ENCODE measurements at regions not wholly inside any gene's neighbourhood (a gene's known extent, or its start where the extent isn't known, plus 50 kb on each side); places are given as distances from the start of the nearest gene placed in this dataset.

DNA sequence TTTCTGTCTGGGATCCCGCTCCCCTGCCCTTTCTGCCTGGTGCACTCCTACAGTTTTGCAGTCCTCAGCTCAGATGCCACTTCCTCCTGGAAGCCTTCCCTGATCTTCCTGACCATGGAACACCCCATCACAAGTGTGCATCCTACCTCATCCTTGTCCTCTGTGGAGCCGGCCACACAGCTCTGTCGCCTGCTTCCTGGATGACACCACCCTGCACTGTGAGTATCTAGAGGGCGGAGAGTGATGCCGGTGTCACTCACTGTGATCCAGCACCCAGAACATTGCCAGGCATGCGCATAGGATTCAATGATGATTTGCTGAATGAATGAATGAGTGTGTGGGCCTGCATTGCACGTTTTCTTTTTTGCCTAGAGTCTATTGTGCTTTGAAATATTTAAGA lies 529.9 kb downstream of the TCERG1L start:
- no peak for DNase-seq

DNA sequence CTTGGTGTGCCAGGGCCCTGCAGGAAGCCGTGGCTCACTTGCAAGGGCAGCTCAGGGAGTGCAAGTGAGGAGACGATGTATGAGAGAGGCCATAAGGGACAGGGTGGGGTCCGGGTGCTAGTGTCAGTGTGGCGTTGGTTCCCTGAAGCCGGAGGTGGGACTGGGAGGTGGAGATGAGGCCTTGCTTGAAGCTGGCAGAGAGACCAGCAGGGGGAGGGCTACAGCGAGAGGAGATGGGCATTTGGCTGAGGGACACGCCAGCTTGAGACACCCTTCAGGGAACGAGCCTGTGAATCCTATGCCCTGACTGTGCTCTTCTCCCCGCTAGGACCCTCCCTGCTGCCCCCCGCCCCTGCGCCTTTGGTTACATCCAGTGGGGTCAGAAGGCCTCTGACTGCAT lies 529.1 kb downstream of the TCERG1L start:
- DNase-seq: no peak

- no peak for DNase-seq
These were observed 527.2 kb downstream of the TCERG1L start for GRCh38 chr10:130784326-130784725.

GRCh38 chr10:130786365-130786966 lies 525.1 kb downstream of the TCERG1L start:
- no peak for DNase-seq

GRCh38 chr10:130787243-130787642 lies 524.3 kb downstream of the TCERG1L start:
- DNase-seq: no peak

GRCh38 chr10:130787821-130788220 lies 523.7 kb downstream of the TCERG1L start:
- no peak for DNase-seq

GRCh38 chr10:130790339-130790738 lies 521.2 kb downstream of the TCERG1L start:
- no peak for DNase-seq

GRCh38 chr10:130792096-130792845 lies 519.2 kb downstream of the TCERG1L start:
- DNase-seq: no peak

GRCh38 chr10:130795819-130796218 lies 515.7 kb downstream of the TCERG1L start:
- no peak for DNase-seq

DNA sequence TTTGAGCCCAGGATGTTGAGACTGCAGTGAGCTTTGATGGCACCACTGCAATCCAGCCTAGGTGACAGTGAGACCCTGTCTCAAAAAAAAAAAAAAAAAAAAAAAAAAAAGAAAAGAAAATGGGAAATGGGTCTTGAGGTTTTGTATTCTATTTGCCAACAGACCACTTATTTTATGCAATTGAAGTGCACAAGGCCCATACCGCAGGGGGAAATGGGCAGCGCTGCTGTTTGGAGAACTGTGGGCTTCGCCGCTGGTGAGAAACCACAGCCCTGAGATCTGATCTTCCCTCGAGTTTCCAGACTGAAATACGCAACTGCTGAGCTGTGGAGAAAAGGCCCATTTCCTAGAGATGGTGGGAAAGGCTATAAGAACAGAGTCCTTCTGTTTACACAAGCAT lies 512.0 kb downstream of the TCERG1L start:
- DNase-seq: no peak

- DNase-seq: no peak
These were observed 511.2 kb downstream of the TCERG1L start for GRCh38 chr10:130800281-130800680.

DNA sequence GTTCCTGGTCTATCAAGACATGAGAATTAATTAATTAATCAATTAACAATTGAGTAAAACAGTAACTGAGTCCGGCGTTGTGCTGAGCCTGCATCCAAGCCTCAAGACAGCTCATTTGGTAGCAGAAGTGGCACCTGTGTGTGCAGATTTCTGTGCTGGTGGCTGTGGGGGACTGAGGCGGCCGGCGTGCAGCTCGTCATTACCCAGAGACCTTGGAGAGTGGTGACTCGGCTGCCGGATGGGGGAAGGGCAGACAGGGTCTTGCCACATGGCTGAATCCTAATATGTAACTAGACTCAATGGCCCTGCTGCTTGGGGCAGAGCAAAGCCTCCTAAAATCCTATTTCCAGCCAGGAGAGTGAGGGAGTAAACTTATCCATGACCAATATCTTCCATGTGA lies 510.2 kb downstream of the TCERG1L start:
- DNase-seq: no peak

DNA sequence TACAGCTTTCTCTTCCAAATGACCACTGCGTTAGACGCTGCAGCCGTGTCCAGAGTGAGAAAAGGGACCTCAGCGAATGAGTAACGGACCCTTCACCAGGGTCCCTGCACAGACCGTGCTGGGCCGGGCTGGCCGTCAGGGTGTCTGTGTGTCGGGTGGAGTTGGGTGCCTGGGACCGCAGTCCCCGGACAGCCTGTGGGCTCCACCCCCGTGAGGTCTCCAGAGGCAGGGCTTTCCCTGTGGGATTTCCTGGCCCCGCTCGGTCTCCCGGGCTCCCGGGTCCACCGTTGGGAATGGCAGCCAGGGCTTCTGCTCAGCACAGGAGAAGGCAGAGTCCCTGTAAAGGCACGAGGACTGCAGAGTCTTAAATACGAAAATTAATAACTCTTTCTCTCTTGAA lies 509.7 kb downstream of the TCERG1L start:
- no peak for DNase-seq

GRCh38 chr10:130802301-130802700 lies 509.2 kb downstream of the TCERG1L start:
- DNase-seq: no peak

GRCh38 chr10:130804281-130804680 lies 507.2 kb downstream of the TCERG1L start:
- DNase-seq: no peak

- DNase-seq: no peak
These were observed 506.5 kb downstream of the TCERG1L start for GRCh38 chr10:130804778-130805634.

GRCh38 chr10:130805635-130806030 lies 505.9 kb downstream of the TCERG1L start:
- no peak for DNase-seq

DNA sequence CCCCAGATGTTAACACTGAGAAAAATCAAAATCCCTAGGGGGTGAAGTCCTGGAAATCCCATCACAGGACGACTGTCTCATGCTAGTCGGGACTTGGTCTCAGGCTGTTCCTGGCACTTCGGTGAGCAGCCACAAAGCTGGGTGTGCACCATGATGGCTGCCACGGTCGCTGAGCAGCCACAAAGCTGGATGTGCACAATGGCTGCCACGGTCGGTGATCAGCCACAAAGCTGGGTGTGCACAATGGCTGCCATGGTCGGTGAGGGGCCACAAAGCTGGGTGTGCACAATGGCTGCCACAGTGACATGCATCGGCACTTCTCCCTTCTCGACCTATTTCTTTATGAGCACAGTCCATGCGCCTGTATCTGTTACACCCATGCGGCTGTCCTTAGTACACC lies 505.1 kb downstream of the TCERG1L start:
- no peak for DNase-seq

DNA sequence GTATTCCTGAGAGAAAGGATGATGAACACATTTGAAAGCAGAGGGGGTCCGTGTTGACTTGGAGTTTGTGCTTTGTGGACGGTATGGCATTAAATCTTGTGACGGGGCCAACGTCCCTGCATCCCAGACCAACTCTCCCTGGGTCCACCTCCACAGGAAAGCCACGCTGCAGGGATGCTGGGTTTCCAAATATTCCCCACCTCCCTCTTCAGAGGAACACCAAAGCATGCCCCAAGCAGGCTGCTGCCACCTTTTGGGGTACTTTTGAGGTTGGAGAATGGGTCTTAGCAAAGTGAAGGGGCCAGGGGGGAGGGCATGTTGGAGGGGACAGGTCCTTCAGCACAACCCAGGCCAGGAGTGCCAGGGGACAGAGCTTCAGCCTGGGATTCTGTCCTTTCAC lies 504.4 kb downstream of the TCERG1L start:
- no peak for DNase-seq

DNA sequence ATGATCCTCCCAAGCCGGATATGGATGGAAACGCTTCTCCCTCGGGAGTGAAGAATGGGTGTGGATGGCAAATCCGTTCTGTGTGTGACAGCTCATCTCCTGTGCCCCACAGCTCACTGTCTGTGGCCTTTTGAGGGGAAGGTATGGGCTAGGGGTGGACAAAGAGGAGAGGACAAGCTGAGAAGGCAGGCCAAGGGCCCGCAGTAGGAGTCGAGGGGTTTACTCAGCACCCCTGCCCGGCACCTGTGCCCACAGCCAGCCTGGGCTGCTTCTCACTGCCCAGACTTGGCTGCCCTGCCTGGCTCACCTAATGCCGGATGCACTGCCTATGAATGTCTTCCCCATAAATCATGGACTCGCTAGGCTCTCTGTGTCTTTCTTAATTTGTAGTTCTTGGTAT lies 503.8 kb downstream of the TCERG1L start:
- no peak for DNase-seq

- no peak for DNase-seq
These were observed 503.3 kb downstream of the TCERG1L start for GRCh38 chr10:130808243-130808642.

GRCh38 chr10:130808686-130809085 lies 502.8 kb downstream of the TCERG1L start:
- no peak for DNase-seq

DNA sequence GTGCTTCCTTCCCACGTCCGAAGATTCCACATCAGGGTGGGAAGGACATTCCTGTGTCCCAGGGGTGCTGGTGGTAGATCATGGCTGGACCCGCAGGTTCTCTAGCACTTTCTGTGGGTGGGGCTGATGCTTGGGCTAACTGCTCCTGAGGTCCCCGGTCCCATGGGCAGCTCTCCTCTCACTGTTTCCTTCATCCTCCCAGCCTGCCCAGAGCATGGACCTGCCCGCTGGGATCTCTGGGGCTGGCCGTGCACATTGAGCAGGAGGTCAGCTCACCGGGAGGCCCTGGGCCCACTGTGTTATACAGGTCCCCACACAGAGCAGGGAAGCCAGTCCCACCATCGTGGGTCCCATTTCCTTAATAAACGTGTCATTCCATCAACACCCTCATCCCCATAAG lies 502.3 kb downstream of the TCERG1L start:
- no peak for DNase-seq

All from NCI-H524 treated with DMSO at 0.1 percent for 48 hours (cell line).